ENCODE measurements at regions not wholly inside any gene's neighbourhood (a gene's known extent, or its start where the extent isn't known, plus 50 kb on each side); places are given as distances from the start of the nearest gene placed in this dataset.

- no peak for TF ChIP-seq CTCF (conservative IDR thresholded peaks at IDR 0.05; ENCODE audit: low read length)
- TF ChIP-seq EZH2phosphoT487 (IDR thresholded peaks at IDR 0.05; ENCODE audit: borderline replicate concordance, low read depth, low read length), result no peak
Observed at GRCh38 chr18:40849886-40850285, 1105.1 kb upstream of the PIK3C3 start.
